IMR-90 (cell line): ENCODE measurements at regions not wholly inside any gene's neighbourhood (a gene's known extent, or its start where the extent isn't known, plus 50 kb on each side); places are given as distances from the start of the nearest gene placed in this dataset.

Experiments
- ATAC-seq: fragments of 200-7000 bp; cut with Tn5 transposase; 2 replicates; pipeline ENCODE4 v1.9.1; 2020; ENCODE audit warnings: low read depth, mild to moderate bottlenecking, moderate library complexity
- BruUV-seq: library from RNA; stranded (reverse); fragments of 400-500 nt; replicated peaks from 2 replicates; lab custom pipeline; 2021; lab: Mats Ljungman, UMichigan
- CTCF ChIA-PET: fragments of 300-600 bp; formaldehyde crosslinking; extraction: SDS; loops from one replicate; lab custom pipeline; 2021; ENCODE audit warnings: antibody characterized with exemption; lab: Yijun Ruan, JAX
- POLR2A ChIA-PET: fragments of 300-600 bp; sonication (Branson Sonifier 250); formaldehyde crosslinking; loops from one replicate; lab custom pipeline; 2022; ENCODE audit warnings: antibody characterized with exemption; ENCODE audit not compliant: unreplicated experiment; lab: Charles Lee
- DNase-seq: peaks from one replicate; pipeline ENCODE4 v3.0.0; 2013
- H2AFZ ChIP-seq: replicated peaks from 2 replicates; pipeline ENCODE3; 2013; ENCODE audit warnings: low read length, mild to moderate bottlenecking; ENCODE audit not compliant: poor library complexity
- H2AK5ac ChIP-seq: 2 replicates; pipeline ENCODE4 v1.6.1; 2013; ENCODE audit warnings: low read depth, low read length, inconsistent platforms
- H2AK9ac ChIP-seq: replicated peaks from 2 replicates; pipeline ENCODE3; 2013; ENCODE audit warnings: mild to moderate bottlenecking, low read depth, low read length, moderate library complexity; ENCODE audit not compliant: poor library complexity
- H2BK120ac ChIP-seq: 2 replicates; pipeline ENCODE4 v1.6.1; 2013; ENCODE audit warnings: low read depth, low read length, inconsistent platforms
- H2BK15ac ChIP-seq: 3 replicates; pipeline ENCODE4 v1.6.1; 2013; ENCODE audit warnings: low read depth, low read length, inconsistent platforms
- H2BK20ac ChIP-seq: 2 replicates; pipeline ENCODE4 v1.6.1; 2013; ENCODE audit warnings: low read depth, mild to moderate bottlenecking, inconsistent platforms, low read length, moderate library complexity
- H2BK5ac ChIP-seq: 2 replicates; pipeline ENCODE4 v1.6.1; 2013; ENCODE audit warnings: mild to moderate bottlenecking, low read depth, low read length, inconsistent platforms; ENCODE audit not compliant: poor library complexity, severe bottlenecking
- H3K14ac ChIP-seq: replicated peaks from 2 replicates; pipeline ENCODE4 v1.6.1; 2013; ENCODE audit warnings: low read depth, low read length, inconsistent platforms
- H3K18ac ChIP-seq: 2 replicates; pipeline ENCODE4 v1.6.1; 2013; ENCODE audit warnings: low read depth, low read length, control low read depth
- H3K23ac ChIP-seq: 2 replicates; pipeline ENCODE4 v1.6.1; 2013; ENCODE audit warnings: low read depth, low read length, inconsistent platforms
- H3K27ac ChIP-seq: 2 replicates; pipeline ENCODE4 v1.5.1; 2013; ENCODE audit warnings: mild to moderate bottlenecking, control low read depth, low read length; ENCODE audit not compliant: insufficient read depth
- H3K27me3 ChIP-seq: 2 replicates; pipeline ENCODE4 v1.6.1; 2013; ENCODE audit warnings: low read length; ENCODE audit not compliant: control insufficient read depth, insufficient read depth
- H3K36me3 ChIP-seq: 2 replicates; pipeline ENCODE4 v1.6.1; 2013; ENCODE audit warnings: low read length, mixed read lengths; ENCODE audit not compliant: control insufficient read depth, insufficient read depth
- H3K4ac ChIP-seq: 2 replicates; pipeline ENCODE4 v1.6.1; 2013; ENCODE audit warnings: low read depth, low read length, inconsistent platforms
- H3K4me1 ChIP-seq: 2 replicates; pipeline ENCODE4 v1.6.1; 2013; ENCODE audit warnings: low read length, mixed read lengths; ENCODE audit not compliant: control insufficient read depth, insufficient read depth
- H3K4me2 ChIP-seq: 2 replicates; pipeline ENCODE4 v1.6.1; 2013; ENCODE audit warnings: low read depth, mild to moderate bottlenecking, control low read depth, low read length, moderate library complexity
- H3K4me3 ChIP-seq: 2 replicates; pipeline ENCODE4 v1.5.1; 2013; ENCODE audit warnings: low read depth, mild to moderate bottlenecking, control low read depth, low read length, moderate library complexity; ENCODE audit not compliant: insufficient read depth
- H3K56ac ChIP-seq: 2 replicates; pipeline ENCODE4 v1.6.1; 2013; ENCODE audit warnings: low read length, inconsistent platforms; ENCODE audit not compliant: insufficient read depth; ENCODE audit errors: extremely low read depth
- H3K79me1 ChIP-seq, 2 experiments: 2 replicates each; pipeline ENCODE4 v1.6.1; 2013; ENCODE audit warnings: low read length in 2 of 2, inconsistent platforms in 1 of 2, low read depth in 1 of 2
- H3K9ac ChIP-seq: 2 replicates; pipeline ENCODE4 v1.6.1; 2013; ENCODE audit warnings: low read depth, low read length, control low read depth
- H3K9me1 ChIP-seq: 2 replicates; pipeline ENCODE4 v1.6.1; 2013; ENCODE audit warnings: low read length, inconsistent platforms; ENCODE audit not compliant: insufficient read depth
- H3K9me3 ChIP-seq: 2 replicates; pipeline ENCODE4 v1.6.1; 2013; ENCODE audit warnings: low read length; ENCODE audit not compliant: control insufficient read depth, insufficient read depth
- H4K20me1 ChIP-seq: 2 replicates; pipeline ENCODE4 v1.6.1; 2013; ENCODE audit warnings: low read length, inconsistent platforms; ENCODE audit not compliant: insufficient read depth
- H4K5ac ChIP-seq: 2 replicates; pipeline ENCODE4 v1.6.1; 2013; ENCODE audit warnings: mild to moderate bottlenecking, low read depth, low read length, control low read depth
- H4K8ac ChIP-seq, 2 experiments: 2 replicates each; pipeline ENCODE4 v1.6.1; 2013; ENCODE audit warnings: low read depth in 2 of 2, low read length in 2 of 2, control low read depth in 1 of 2, inconsistent platforms in 1 of 2
- H4K91ac ChIP-seq: 2 replicates; pipeline ENCODE4 v1.6.1; 2013; ENCODE audit warnings: low read depth, low read length, inconsistent platforms; ENCODE audit not compliant: insufficient read depth
- CEBPB ChIP-seq: IDR thresholded peaks from 2 replicates; pipeline ENCODE4 v1.6.1; 2012; ENCODE audit warnings: low read depth, low read length, improper control_type of control experiment
- FOS ChIP-seq: fragments of 150-350 bp; IDR thresholded peaks from 2 replicates; pipeline ENCODE4 v1.6.1; 2016; ENCODE audit warnings: low read depth, low read length
- MAZ ChIP-seq: IDR thresholded peaks from 2 replicates; pipeline ENCODE4 v1.6.1; 2012; ENCODE audit warnings: low read depth, mild to moderate bottlenecking, low read length, improper control_type of control experiment, moderate library complexity, borderline replicate concordance
- RAD21 ChIP-seq: IDR thresholded peaks from 2 replicates; pipeline ENCODE4 v1.6.1; 2012; ENCODE audit warnings: low read length, improper control_type of control experiment
- RCOR1 ChIP-seq: IDR thresholded peaks from 2 replicates; pipeline ENCODE4 v1.6.1; 2012; ENCODE audit warnings: mild to moderate bottlenecking, low read length, improper control_type of control experiment; ENCODE audit not compliant: insufficient replicate concordance
- WGBS, 2 experiments: methylation state at CpG; one replicate each; pipeline versions ENCODE4 v1.1.5 to v1.1.7; 2013; ENCODE audit warnings: missing lambda C conversion rate in 2 of 2; ENCODE audit not compliant: insufficient read length in 1 of 2; ENCODE audit errors: extremely low coverage in 2 of 2; 5-methylcytosine and 5-hydroxymethylcytosine counted together
- dilution Hi-C: fragments of 300-500 bp; cut with HindIII; formaldehyde crosslinking; loops from one replicate; pipeline ENCODE4 v1.14.3; 2018; ENCODE audit warnings: low sequenced_read_pairs; ENCODE audit not compliant: unreplicated experiment
- in situ Hi-C: fragments of 300-500 bp; cut with MboI; formaldehyde crosslinking; loops from 3 replicates; pipeline ENCODE4 v1.14.3; 2019; ENCODE audit warnings: low sequenced_read_pairs, inconsistent platforms, mixed read lengths
- intact Hi-C: fragments of 100-400 bp; cut with micrococcal nuclease; formaldehyde crosslinking; loops from 2 replicates; pipeline ENCODE4 v1.10.0; 2022

GRCh38 chr3:107933450-107933849 lies 157.4 kb downstream of the CD47 start:
- no peak overlapping the region for H4K91ac ChIP-seq
- WGBS, 2 experiments: no CpG with 5 or more reads among the region's 2 CpGs
- no peak for DNase-seq
- dilution Hi-C loops: no loop called here
- H3K4ac ChIP-seq: no peak overlapping the region
- no peak overlapping the region for H2AK9ac ChIP-seq
- H3K36me3 ChIP-seq: no peaks in the 10 kb centered on the region
- no peak overlapping the region for H3K27ac ChIP-seq
- H3K23ac ChIP-seq: no peak overlapping the region
- no peaks in the 10 kb centered on the region for H3K9me3 ChIP-seq
- no peak overlapping the region for H2BK20ac ChIP-seq
- H3K79me1 ChIP-seq: no peaks in the 10 kb centered on the region
- TF ChIP-seq FOS (no peak), MAZ (no peak), RCOR1 (no peak), CEBPB (no peak), RAD21 (no peak)
- no peak overlapping the region for H3K9ac ChIP-seq
- POLR2A ChIA-PET: no interaction called here
- CTCF ChIA-PET: no interaction called here
- no peak overlapping the region for H2AFZ ChIP-seq
- H3K4me2 ChIP-seq: no peak overlapping the region
- no peak overlapping the region for H2BK15ac ChIP-seq
- no TSS peak for BruUV-seq
- H3K18ac ChIP-seq: no peak overlapping the region
- no peaks in the 10 kb centered on the region for H4K20me1 ChIP-seq
- intact Hi-C loops: no loop called here
- in situ Hi-C loops: no loop called here
- no peak overlapping the region for H4K8ac ChIP-seq
- no peak overlapping the region for H2BK120ac ChIP-seq
- H3K14ac ChIP-seq: no peak overlapping the region
- H3K9me1 ChIP-seq: no peaks in the 10 kb centered on the region
- H2BK5ac ChIP-seq: no peak overlapping the region
- no peak overlapping the region for H3K56ac ChIP-seq
- H3K4me3 ChIP-seq: no peak overlapping the region
- H2AK5ac ChIP-seq: no peak overlapping the region
- H4K5ac ChIP-seq: no peak overlapping the region
- no peaks in the 10 kb centered on the region; the same call in 1 of the 2 replicates for H3K27me3 ChIP-seq
- H3K4me1 ChIP-seq: no peaks in the 10 kb centered on the region
- ATAC-seq: no peak
